ENCODE measurements at regions not wholly inside any gene's neighbourhood (a gene's known extent, or its start where the extent isn't known, plus 50 kb on each side); places are given as distances from the start of the nearest gene placed in this dataset.

- Histone ChIP-seq H3K14ac (ENCODE audit: low read length) (no peak overlapping the region), H3K18ac (ENCODE audit: low read length) (no peak overlapping the region), H3K36me3 (replicated peaks in 1 of 2; ENCODE audit: control insufficient read depth in 2 of 2, insufficient read depth in 2 of 2, low read length in 2 of 2) (no peaks in the 10 kb centered on the region), H2BK12ac (ENCODE audit: low read length) (no peak overlapping the region), H3K4me3 (ENCODE audit: low read length in 2 of 2) (no peak overlapping the region), H2AFZ (ENCODE audit: low read length) (no peak overlapping the region), H3K27me3 (ENCODE audit: control insufficient read depth in 3 of 3, insufficient read depth in 3 of 3, low read depth in 1 of 3, low read length in 3 of 3) (no peaks in the 10 kb centered on the region), H4K8ac (ENCODE audit: low read depth, low read length) (no peak overlapping the region), H3K23ac (ENCODE audit: low read depth, low read length, poor library complexity) (no peak overlapping the region), H2BK5ac (ENCODE audit: low read length) (no peak overlapping the region), H3K4me1 (ENCODE audit: control insufficient read depth in 2 of 2, insufficient read depth in 1 of 2, low read depth in 1 of 2, low read length in 2 of 2) (no peaks in the 10 kb centered on the region), H3K9ac (ENCODE audit: low read depth, low read length, poor library complexity) (no peak overlapping the region), H2AK5ac (ENCODE audit: low read depth, low read length) (no peak overlapping the region), H3K79me1 (ENCODE audit: low read depth, low read length) (no peaks in the 10 kb centered on the region), H2BK15ac (ENCODE audit: low read length) (no peak overlapping the region), H3K4ac (ENCODE audit: low read length) (no peak overlapping the region), H2BK120ac (ENCODE audit: low read depth, low read length) (no peak overlapping the region), H3K27ac (replicated peaks; ENCODE audit: low read length) (no peak overlapping the region), H4K91ac (ENCODE audit: low read depth, low read length, poor library complexity) (no peak overlapping the region), H3K9me3 (replicated peaks in 1 of 2; ENCODE audit: control insufficient read depth in 2 of 2, insufficient read depth in 1 of 2, low read depth in 1 of 2, low read length in 2 of 2) (no peaks in the 10 kb centered on the region), H3K4me2 (ENCODE audit: insufficient read depth, low read length, poor library complexity, severe bottlenecking) (no peak overlapping the region)
- DNase-seq (ENCODE audit: low spot score), result no peak
- no CpG with 5 or more reads among the region's 1 CpG for WGBS, 2 donors (ENCODE audit: extremely low coverage in 2 of 2, insufficient read length in 2 of 2, insufficient replicate concordance in 1 of 2)
Observed at GRCh38 chr21:16872616-16873015, 640.2 kb upstream of the CXADR start.

- Histone ChIP-seq H3K9me3 (replicated peaks in 1 of 2; ENCODE audit: control insufficient read depth in 2 of 2, insufficient read depth in 1 of 2, low read depth in 1 of 2, low read length in 2 of 2) (no peaks in the 10 kb centered on the region), H2AFZ (ENCODE audit: low read length) (no peak overlapping the region), H2BK15ac (ENCODE audit: low read length) (no peak overlapping the region), H3K36me3 (replicated peaks in 1 of 2; ENCODE audit: control insufficient read depth in 2 of 2, insufficient read depth in 2 of 2, low read length in 2 of 2) (no peaks in the 10 kb centered on the region), H3K23ac (ENCODE audit: low read depth, low read length, poor library complexity) (no peak overlapping the region), H3K79me1 (ENCODE audit: low read depth, low read length) (no peaks in the 10 kb centered on the region), H3K27ac (replicated peaks; ENCODE audit: low read length) (no peak overlapping the region), H4K91ac (ENCODE audit: low read depth, low read length, poor library complexity) (no peak overlapping the region), H2AK5ac (ENCODE audit: low read depth, low read length) (no peak overlapping the region), H3K27me3 (ENCODE audit: control insufficient read depth in 3 of 3, insufficient read depth in 3 of 3, low read depth in 1 of 3, low read length in 3 of 3) (no peaks in the 10 kb centered on the region), H3K4me3 (ENCODE audit: low read length in 2 of 2) (no peak overlapping the region), H4K8ac (ENCODE audit: low read depth, low read length) (no peak overlapping the region), H2BK120ac (ENCODE audit: low read depth, low read length) (no peak overlapping the region), H3K4me2 (ENCODE audit: insufficient read depth, low read length, poor library complexity, severe bottlenecking) (no peak overlapping the region), H3K14ac (ENCODE audit: low read length) (no peak overlapping the region), H2BK12ac (ENCODE audit: low read length) (no peak overlapping the region), H3K9ac (ENCODE audit: low read depth, low read length, poor library complexity) (no peak overlapping the region), H2BK5ac (ENCODE audit: low read length) (no peak overlapping the region), H3K18ac (ENCODE audit: low read length) (no peak overlapping the region), H3K4ac (ENCODE audit: low read length) (no peak overlapping the region), H3K4me1 (ENCODE audit: control insufficient read depth in 2 of 2, insufficient read depth in 1 of 2, low read depth in 1 of 2, low read length in 2 of 2) (no peaks in the 10 kb centered on the region)
- no peak for DNase-seq (ENCODE audit: low spot score)
- no CpG with 5 or more reads among the region's 2 CpGs for WGBS, 2 donors (ENCODE audit: extremely low coverage in 2 of 2, insufficient read length in 2 of 2, insufficient replicate concordance in 1 of 2)
Observed at GRCh38 chr21:16873176-16873575, 639.7 kb upstream of the CXADR start.

DNA sequence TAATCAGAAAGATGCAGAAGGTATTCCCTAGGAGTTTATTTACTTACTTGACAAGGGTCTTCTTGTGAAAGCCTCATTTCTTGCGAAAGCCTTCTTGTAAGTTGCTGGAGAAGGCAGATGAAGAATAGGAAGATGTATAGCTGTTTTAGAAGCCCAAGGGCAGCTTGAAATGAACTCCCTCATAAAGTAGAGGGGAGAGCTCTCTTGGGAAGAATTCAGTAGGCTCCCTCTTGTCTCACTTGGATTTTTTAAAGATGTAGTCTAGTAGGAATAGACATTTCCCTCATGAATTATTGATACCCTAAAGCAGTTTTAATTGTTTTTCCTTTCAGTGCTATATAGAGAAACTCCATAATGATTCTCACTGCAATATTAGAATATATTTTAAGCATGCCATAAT lies 639.2 kb upstream of the CXADR start:
- H2BK5ac ChIP-seq (ENCODE audit: low read length), result no peak overlapping the region
- no peak for DNase-seq (ENCODE audit: low spot score)
- no peak overlapping the region for H2BK120ac ChIP-seq (ENCODE audit: low read depth, low read length)
- H2AK5ac ChIP-seq (ENCODE audit: low read depth, low read length), result no peak overlapping the region
- H2BK15ac ChIP-seq (ENCODE audit: low read length), result no peak overlapping the region
- no peak overlapping the region for H3K18ac ChIP-seq (ENCODE audit: low read length)
- H3K9me3 ChIP-seq (replicated peaks in 1 of 2; ENCODE audit: control insufficient read depth in 2 of 2, insufficient read depth in 1 of 2, low read depth in 1 of 2, low read length in 2 of 2), result no peaks in the 10 kb centered on the region
- H3K4me1 ChIP-seq (ENCODE audit: control insufficient read depth in 2 of 2, insufficient read depth in 1 of 2, low read depth in 1 of 2, low read length in 2 of 2), result no peaks in the 10 kb centered on the region
- H3K27me3 ChIP-seq (ENCODE audit: control insufficient read depth in 3 of 3, insufficient read depth in 3 of 3, low read depth in 1 of 3, low read length in 3 of 3), result no peaks in the 10 kb centered on the region
- H3K27ac ChIP-seq (replicated peaks; ENCODE audit: low read length), result no peak overlapping the region
- no peak overlapping the region for H2AFZ ChIP-seq (ENCODE audit: low read length)
- no peak overlapping the region for H4K91ac ChIP-seq (ENCODE audit: low read depth, low read length, poor library complexity)
- H4K8ac ChIP-seq (ENCODE audit: low read depth, low read length), result no peak overlapping the region
- H3K4me2 ChIP-seq (ENCODE audit: insufficient read depth, low read length, poor library complexity, severe bottlenecking), result no peak overlapping the region
- no peak overlapping the region for H3K9ac ChIP-seq (ENCODE audit: low read depth, low read length, poor library complexity)
- no peak overlapping the region for H3K14ac ChIP-seq (ENCODE audit: low read length)
- H3K79me1 ChIP-seq (ENCODE audit: low read depth, low read length), result no peaks in the 10 kb centered on the region
- no CpG with 5 or more reads among the region's 1 CpG for WGBS, 2 donors (ENCODE audit: extremely low coverage in 2 of 2, insufficient read length in 2 of 2, insufficient replicate concordance in 1 of 2)
- H3K36me3 ChIP-seq (replicated peaks in 1 of 2; ENCODE audit: control insufficient read depth in 2 of 2, insufficient read depth in 2 of 2, low read length in 2 of 2), result no peaks in the 10 kb centered on the region
- no peak overlapping the region for H3K4me3 ChIP-seq (ENCODE audit: low read length in 2 of 2)
- no peak overlapping the region for H2BK12ac ChIP-seq (ENCODE audit: low read length)
- H3K23ac ChIP-seq (ENCODE audit: low read depth, low read length, poor library complexity), result no peak overlapping the region
- H3K4ac ChIP-seq (ENCODE audit: low read length), result no peak overlapping the region

GRCh38 chr21:16879479-16879878 lies 633.4 kb upstream of the CXADR start:
- Histone ChIP-seq H3K18ac (ENCODE audit: low read length) (no peak overlapping the region), H3K23ac (ENCODE audit: low read depth, low read length, poor library complexity) (no peak overlapping the region), H2AFZ (ENCODE audit: low read length) (no peak overlapping the region), H2BK120ac (ENCODE audit: low read depth, low read length) (no peak overlapping the region), H2BK12ac (ENCODE audit: low read length) (no peak overlapping the region), H3K4me2 (ENCODE audit: insufficient read depth, low read length, poor library complexity, severe bottlenecking) (no peak overlapping the region), H3K36me3 (replicated peaks in 1 of 2; ENCODE audit: control insufficient read depth in 2 of 2, insufficient read depth in 2 of 2, low read length in 2 of 2) (no peaks in the 10 kb centered on the region), H3K9me3 (replicated peaks in 1 of 2; ENCODE audit: control insufficient read depth in 2 of 2, insufficient read depth in 1 of 2, low read depth in 1 of 2, low read length in 2 of 2) (peaks cover 0 to 4% of the 10 kb centered on the region in 2 donors), H4K91ac (ENCODE audit: low read depth, low read length, poor library complexity) (no peak overlapping the region), H3K27me3 (ENCODE audit: control insufficient read depth in 3 of 3, insufficient read depth in 3 of 3, low read depth in 1 of 3, low read length in 3 of 3) (no peaks in the 10 kb centered on the region), H3K4ac (ENCODE audit: low read length) (no peak overlapping the region), H4K8ac (ENCODE audit: low read depth, low read length) (no peak overlapping the region), H2BK15ac (ENCODE audit: low read length) (no peak overlapping the region), H2AK5ac (ENCODE audit: low read depth, low read length) (no peak overlapping the region), H3K4me3 (ENCODE audit: low read length in 2 of 2) (no peak overlapping the region), H3K14ac (ENCODE audit: low read length) (no peak overlapping the region), H3K27ac (replicated peaks; ENCODE audit: low read length) (no peak overlapping the region), H3K9ac (ENCODE audit: low read depth, low read length, poor library complexity) (no peak overlapping the region), H2BK5ac (ENCODE audit: low read length) (no peak overlapping the region), H3K79me1 (ENCODE audit: low read depth, low read length) (no peaks in the 10 kb centered on the region), H3K4me1 (ENCODE audit: control insufficient read depth in 2 of 2, insufficient read depth in 1 of 2, low read depth in 1 of 2, low read length in 2 of 2) (no peaks in the 10 kb centered on the region)
- DNase-seq (ENCODE audit: low spot score), result no peak
- WGBS, 2 donors (ENCODE audit: extremely low coverage in 2 of 2, insufficient read length in 2 of 2, insufficient replicate concordance in 1 of 2), result no CpG with 5 or more reads among the region's 3 CpGs

Data from neuronal stem cell (in vitro differentiated cells).